22Rv1 (cell line): ENCODE measurements at regions not wholly inside any gene's neighbourhood (a gene's known extent, or its start where the extent isn't known, plus 50 kb on each side); places are given as distances from the start of the nearest gene placed in this dataset.

Experiments used
- H3K27ac ChIP-seq: fragments of 450-650 bp; 2 replicates; pipeline ENCODE4 v1.5.1; 2017
- ZFX ChIP-seq: fragments of 450-650 bp; IDR thresholded peaks from 2 replicates; pipeline ENCODE4 v1.6.1; 2017; ENCODE audit warnings: antibody characterized with exemption, borderline replicate concordance
- TF ChIP-seq, protein P1 (sequence below): fragments of 450-650 bp; IDR thresholded peaks from 2 replicates; pipeline ENCODE4 v1.5.1; 2017; ENCODE audit warnings: mild to moderate bottlenecking

- TF ChIP-seq, protein P1, sequence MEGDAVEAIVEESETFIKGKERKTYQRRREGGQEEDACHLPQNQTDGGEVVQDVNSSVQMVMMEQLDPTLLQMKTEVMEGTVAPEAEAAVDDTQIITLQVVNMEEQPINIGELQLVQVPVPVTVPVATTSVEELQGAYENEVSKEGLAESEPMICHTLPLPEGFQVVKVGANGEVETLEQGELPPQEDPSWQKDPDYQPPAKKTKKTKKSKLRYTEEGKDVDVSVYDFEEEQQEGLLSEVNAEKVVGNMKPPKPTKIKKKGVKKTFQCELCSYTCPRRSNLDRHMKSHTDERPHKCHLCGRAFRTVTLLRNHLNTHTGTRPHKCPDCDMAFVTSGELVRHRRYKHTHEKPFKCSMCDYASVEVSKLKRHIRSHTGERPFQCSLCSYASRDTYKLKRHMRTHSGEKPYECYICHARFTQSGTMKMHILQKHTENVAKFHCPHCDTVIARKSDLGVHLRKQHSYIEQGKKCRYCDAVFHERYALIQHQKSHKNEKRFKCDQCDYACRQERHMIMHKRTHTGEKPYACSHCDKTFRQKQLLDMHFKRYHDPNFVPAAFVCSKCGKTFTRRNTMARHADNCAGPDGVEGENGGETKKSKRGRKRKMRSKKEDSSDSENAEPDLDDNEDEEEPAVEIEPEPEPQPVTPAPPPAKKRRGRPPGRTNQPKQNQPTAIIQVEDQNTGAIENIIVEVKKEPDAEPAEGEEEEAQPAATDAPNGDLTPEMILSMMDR = no peak
- no peak for TF ChIP-seq ZFX
- no peak overlapping the region for H3K27ac ChIP-seq
Measured at GRCh38 chrX:20333672-20334071, 67.0 kb upstream of the RPS6KA3 start.

- no peak for TF ChIP-seq ZFX
- TF ChIP-seq, protein P1 = no peak
- H3K27ac ChIP-seq = no peak overlapping the region
Measured at GRCh38 chrX:20330545-20330944, 63.8 kb upstream of the RPS6KA3 start.

- no peak overlapping the region for H3K27ac ChIP-seq
- TF ChIP-seq, protein P1 = no peak
- no peak for TF ChIP-seq ZFX
Measured at GRCh38 chrX:20329435-20329834, 62.7 kb upstream of the RPS6KA3 start.

DNA sequence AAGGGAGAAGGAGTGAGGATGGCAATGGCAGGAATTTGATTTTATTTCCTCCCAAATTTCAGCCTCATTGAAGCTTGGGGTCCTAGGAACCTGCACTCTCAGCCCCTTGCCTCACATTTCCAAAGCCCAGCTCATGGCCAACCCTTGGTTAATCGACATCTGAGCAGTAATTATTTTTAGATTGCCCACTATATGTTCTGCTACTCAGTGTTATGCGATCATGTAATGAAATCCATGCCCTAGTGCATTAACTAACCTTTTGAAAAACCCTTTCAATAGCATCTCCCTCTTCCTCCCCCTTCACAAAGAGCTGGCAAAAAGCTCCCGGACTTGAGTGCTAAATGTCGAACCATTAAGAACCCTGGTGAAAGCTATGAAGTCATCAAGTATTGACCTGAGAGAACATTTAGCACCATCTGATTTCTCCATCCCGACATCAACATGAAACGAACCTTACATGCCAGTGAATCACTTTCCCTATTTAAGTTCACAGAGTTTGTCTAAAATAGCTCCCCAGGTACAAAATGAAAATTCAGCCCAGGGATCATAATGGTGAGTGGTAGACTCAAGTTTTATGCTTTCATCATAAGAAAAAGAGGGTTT is 59.2 kb upstream of the RPS6KA3 start:
- TF ChIP-seq, protein P1 = no peak
- TF ChIP-seq ZFX = no peak
- H3K27ac ChIP-seq = no peak overlapping the region

DNA sequence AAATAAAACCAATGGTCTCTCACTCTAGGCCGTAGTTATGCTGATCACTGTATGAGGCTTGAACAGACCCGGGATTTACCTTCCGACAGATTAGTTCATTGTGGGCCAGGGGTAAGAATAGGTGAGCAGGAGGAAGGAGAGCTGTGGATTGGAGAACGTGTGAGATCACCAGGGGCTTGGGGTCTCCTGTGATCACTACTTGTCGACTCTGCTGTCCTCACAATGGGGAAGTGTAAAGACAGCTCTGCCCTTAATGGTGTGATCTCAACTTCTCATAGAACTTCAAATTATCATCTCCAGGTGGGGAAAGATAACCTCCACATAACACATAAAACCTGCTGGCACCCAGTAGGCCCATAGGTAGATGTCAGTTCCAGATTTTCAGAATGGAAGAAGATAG is 56.2 kb upstream of the RPS6KA3 start:
- TF ChIP-seq, protein P1 = no peak
- no peak for TF ChIP-seq ZFX
- H3K27ac ChIP-seq = no peak overlapping the region

DNA sequence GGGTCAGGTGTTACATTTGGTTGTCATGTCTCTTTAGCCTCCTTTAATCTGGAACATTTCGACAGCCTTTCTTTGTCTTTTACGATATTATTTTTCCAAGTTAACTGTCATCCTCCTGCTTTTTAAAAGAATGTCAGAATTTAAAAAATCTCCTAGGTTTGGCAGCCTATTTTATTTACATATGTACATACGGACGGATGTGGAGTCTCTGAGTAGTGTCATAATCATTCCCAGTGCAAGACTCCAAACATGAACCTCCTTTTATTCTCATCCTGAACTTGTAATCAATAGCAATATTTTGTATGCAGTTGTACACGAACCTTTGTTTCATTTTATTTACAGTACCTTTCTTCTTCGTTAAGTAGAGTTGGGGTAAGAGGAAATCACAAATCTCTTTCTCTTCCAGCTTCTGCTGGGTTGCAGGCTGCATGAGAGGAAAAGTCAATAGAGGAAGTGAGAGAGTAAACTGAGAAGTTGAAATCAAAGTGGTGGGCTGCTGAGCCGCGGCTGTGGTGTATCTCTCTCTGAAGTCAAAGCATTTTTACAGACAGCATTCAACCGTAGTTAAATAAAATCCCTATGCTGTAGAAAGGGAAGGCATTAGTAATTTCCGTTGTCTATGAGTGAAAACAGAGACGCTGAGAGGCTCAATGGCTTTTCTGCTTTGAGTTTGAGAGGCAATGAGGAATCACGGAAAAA is 53.9 kb upstream of the RPS6KA3 start:
- TF ChIP-seq, protein P1 = no peak
- TF ChIP-seq ZFX = no peak
- no peak overlapping the region for H3K27ac ChIP-seq

GRCh38 chrX:20319054-20319453 is 52.3 kb upstream of the RPS6KA3 start:
- no peak overlapping the region for H3K27ac ChIP-seq
- TF ChIP-seq, protein P1 = no peak
- TF ChIP-seq ZFX = no peak
